Hepatocyte (in vitro differentiated cells): ENCODE measurements at regions not wholly inside any gene's neighbourhood (a gene's known extent, or its start where the extent isn't known, plus 50 kb on each side); places are given as distances from the start of the nearest gene placed in this dataset.

ENCODE experiments used
- DNase-seq: peaks from one replicate; pipeline ENCODE4 v3.0.0-alpha.2; 2016; ENCODE audit warnings: low spot score
- H2AFZ ChIP-seq: fragments of 200-600 bp; sonication (generic); 2 replicates; pipeline ENCODE4 v1.6.0; 2016; ENCODE audit warnings: antibody characterized with exemption, mild to moderate bottlenecking
- H3K27ac ChIP-seq: fragments of 200-600 bp; sonication (generic); 2 replicates; pipeline ENCODE4 v1.5.1; 2016; ENCODE audit warnings: mild to moderate bottlenecking
- H3K27me3 ChIP-seq: fragments of 200-600 bp; sonication (generic); 2 replicates; pipeline ENCODE4 v1.6.1; 2016
- H3K36me3 ChIP-seq: fragments of 200-600 bp; sonication (generic); replicated peaks from 2 replicates; pipeline ENCODE4 v1.5.1; 2016; ENCODE audit warnings: low read depth; ENCODE audit not compliant: insufficient read depth
- H3K4me1 ChIP-seq: fragments of 200-600 bp; sonication (generic); 2 replicates; pipeline ENCODE4 v1.5.1; 2016; ENCODE audit warnings: mild to moderate bottlenecking, moderate library complexity; ENCODE audit not compliant: insufficient read depth
- H3K4me2 ChIP-seq: fragments of 200-600 bp; sonication (generic); 2 replicates; pipeline ENCODE4 v1.6.0; 2016
- H3K4me3 ChIP-seq: fragments of 200-600 bp; sonication (generic); 2 replicates; pipeline ENCODE4 v1.5.1; 2016; ENCODE audit warnings: mild to moderate bottlenecking
- H3K79me2 ChIP-seq: fragments of 200-600 bp; sonication (generic); 2 replicates; pipeline ENCODE4 v1.6.0; 2017; ENCODE audit warnings: mild to moderate bottlenecking
- H3K9me2 ChIP-seq: fragments of 200-600 bp; sonication (generic); replicated peaks from 2 replicates; pipeline ENCODE4 v1.6.0; 2017; ENCODE audit warnings: mild to moderate bottlenecking; ENCODE audit not compliant: insufficient read depth
- H3K9me3 ChIP-seq: fragments of 200-600 bp; sonication (generic); 2 replicates; pipeline ENCODE4 v1.5.1; 2016; ENCODE audit warnings: low read depth, mild to moderate bottlenecking
- H4K20me1 ChIP-seq: fragments of 200-600 bp; sonication (generic); 2 replicates; pipeline ENCODE4 v1.6.0; 2016; ENCODE audit warnings: mild to moderate bottlenecking; ENCODE audit not compliant: insufficient read depth, poor library complexity, severe bottlenecking
- CTCF ChIP-seq: fragments of 200-600 bp; sonication (generic); IDR thresholded peaks from 2 replicates; pipeline ENCODE4 v1.5.1; 2016; ENCODE audit warnings: antibody characterized with exemption, mild to moderate bottlenecking; ENCODE audit not compliant: poor library complexity
- EZH2 ChIP-seq: fragments of 200-600 bp; sonication (generic); IDR thresholded peaks from 2 replicates; pipeline ENCODE4 v1.6.1; 2016; ENCODE audit warnings: antibody characterized with exemption, mild to moderate bottlenecking, borderline replicate concordance
- EZH2phosphoT487 ChIP-seq: fragments of 200-600 bp; sonication (generic); IDR thresholded peaks from one replicate; pipeline ENCODE4 v1.6.1; 2018; ENCODE audit warnings: antibody characterized with exemption, mild to moderate bottlenecking, low read depth, moderate library complexity; ENCODE audit not compliant: unreplicated experiment, severe bottlenecking
- WGBS: methylation state at CpG from one replicate; pipeline ENCODE4 v1.1.6; 2016; ENCODE audit warnings: low lambda C conversion rate; ENCODE audit errors: missing lambda C conversion rate; 5-methylcytosine and 5-hydroxymethylcytosine counted together

- Histone ChIP-seq H3K27me3 (peaks cover 56% of the 10 kb centered on the region), H3K79me2 (no peaks in the 10 kb centered on the region), H3K9me3 (no peaks in the 10 kb centered on the region), H3K4me2 (peak overlapping the region; percentile 49), H3K4me1 (no peaks in the 10 kb centered on the region), H4K20me1 (no peaks in the 10 kb centered on the region), H3K9me2 (no peaks in the 10 kb centered on the region), H3K4me3 (no peak overlapping the region), H3K27ac (no peak overlapping the region), H2AFZ (no peak overlapping the region), H3K36me3 (no peaks in the 10 kb centered on the region)
- no peak for TF ChIP-seq EZH2
- no peak for TF ChIP-seq EZH2phosphoT487
- no peak for TF ChIP-seq CTCF
- no peak for DNase-seq
- 60% methylated on average over 9 of the region's 9 CpGs for WGBS
Measured at GRCh38 chr22:22168941-22169867, 75.4 kb upstream of the VPREB1 start.

GRCh38 chr22:22168190-22168940, 76.2 kb upstream of the VPREB1 start:
- no peak overlapping the region for H3K4me3 ChIP-seq
- H4K20me1 ChIP-seq: no peaks in the 10 kb centered on the region
- H3K9me2 ChIP-seq: no peaks in the 10 kb centered on the region
- H3K79me2 ChIP-seq: no peaks in the 10 kb centered on the region
- TF ChIP-seq EZH2 (no peak), CTCF (no peak), EZH2phosphoT487 (no peak)
- no peaks in the 10 kb centered on the region for H3K9me3 ChIP-seq
- H3K4me2 ChIP-seq: peak overlapping the region; percentile 49
- no peaks in the 10 kb centered on the region for H3K4me1 ChIP-seq
- no peak overlapping the region for H3K27ac ChIP-seq
- H2AFZ ChIP-seq: no peak overlapping the region
- peaks cover 63% of the 10 kb centered on the region for H3K27me3 ChIP-seq
- 43% methylated on average over 7 of the region's 7 CpGs for WGBS
- H3K36me3 ChIP-seq: no peaks in the 10 kb centered on the region
- peak; percentile 23 for DNase-seq

- H2AFZ ChIP-seq: no peak overlapping the region
- no peak overlapping the region for H3K4me3 ChIP-seq
- H3K79me2 ChIP-seq: no peaks in the 10 kb centered on the region
- no peaks in the 10 kb centered on the region for H3K9me2 ChIP-seq
- H3K4me2 ChIP-seq: no peak overlapping the region
- no peaks in the 10 kb centered on the region for H4K20me1 ChIP-seq
- DNase-seq: no peak
- WGBS: 43% methylated on average over 2 of the region's 2 CpGs
- no peaks in the 10 kb centered on the region for H3K36me3 ChIP-seq
- H3K27me3 ChIP-seq: peaks cover 69% of the 10 kb centered on the region
- H3K9me3 ChIP-seq: no peaks in the 10 kb centered on the region
- no peak for TF ChIP-seq CTCF
- no peaks in the 10 kb centered on the region for H3K4me1 ChIP-seq
- no peak overlapping the region for H3K27ac ChIP-seq
Measured at GRCh38 chr22:22167791-22168189, 76.8 kb upstream of the VPREB1 start.
